ENCODE measurements at regions not wholly inside any gene's neighbourhood (a gene's known extent, or its start where the extent isn't known, plus 50 kb on each side); places are given as distances from the start of the nearest gene placed in this dataset.

DNA sequence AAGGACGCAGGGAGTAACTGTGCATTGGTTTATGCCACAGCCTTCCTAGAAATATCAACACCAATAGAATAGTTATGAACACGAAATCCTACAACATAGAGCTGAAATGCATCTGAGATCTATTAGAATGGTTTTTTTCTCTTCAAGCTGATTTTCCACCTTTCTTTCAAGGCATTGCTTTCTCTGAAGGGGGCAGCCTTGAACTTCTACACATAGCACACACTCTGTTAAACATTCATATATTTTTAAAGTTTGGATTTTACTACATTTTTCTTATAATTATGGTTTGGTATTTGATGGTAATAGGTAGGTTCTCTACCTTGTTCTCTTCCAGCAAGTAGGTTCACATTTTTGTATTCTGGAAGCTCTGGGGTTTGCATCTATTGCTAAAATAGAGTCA, 661.8 kb downstream of the SEMA5A start:
- TF ChIP-seq CTCF (IDR thresholded peaks at IDR 0.05; ENCODE audit: poor library complexity) (no peak), EZH2 (IDR thresholded peaks at IDR 0.05; ENCODE audit: borderline replicate concordance) (no peak), EZH2phosphoT487 (IDR thresholded peaks at IDR 0.05; ENCODE audit: low read depth, severe bottlenecking, unreplicated experiment) (no peak)
